ENCODE measurements at regions not wholly inside any gene's neighbourhood (a gene's known extent, or its start where the extent isn't known, plus 50 kb on each side); places are given as distances from the start of the nearest gene placed in this dataset.

DNA sequence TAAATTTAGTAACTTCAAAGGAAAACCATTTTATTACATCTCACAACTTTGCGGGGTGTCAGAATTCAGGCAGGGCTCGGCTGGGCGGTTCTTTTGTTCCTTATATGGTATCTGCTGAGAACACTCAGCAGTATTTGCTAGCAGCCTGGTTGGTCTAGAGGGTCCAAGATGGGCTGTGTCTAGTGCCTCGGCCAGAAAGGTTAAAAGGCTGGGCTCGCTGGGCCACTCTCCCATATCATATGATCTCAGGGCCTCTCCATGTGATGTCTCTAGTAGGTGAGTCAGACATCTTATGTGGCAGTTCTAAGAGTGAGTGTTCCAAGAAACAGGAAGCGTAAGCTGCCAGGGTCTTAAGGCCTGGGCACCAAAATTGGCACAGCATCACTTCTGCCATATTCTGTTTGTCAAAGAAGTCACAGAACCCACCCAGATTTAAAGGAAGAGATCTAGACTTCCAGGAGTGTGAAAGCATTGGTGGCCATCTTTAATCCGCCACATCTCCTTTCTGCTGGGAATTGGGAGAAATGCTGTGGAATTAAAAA, 100.9 kb upstream of the ATP6AP2 start:
- no peak overlapping the region for H3K27ac ChIP-seq (ENCODE audit: extremely low read length, insufficient read depth, low read length)
- intact Hi-C loops (cut with micrococcal nuclease; ENCODE audit: unreplicated experiment) (no loop called here), in situ Hi-C loops (cut with HindIII; ENCODE audit: extremely low pct_ligation_motif_present, low pct_unique_long_range_greater_than_20kb) (loop anchor here (10.0 kb wide), 1 partner anchor 165 kb away; no protein-coding TSS in a partner anchor)
- no peak overlapping the region for H2AFZ ChIP-seq (ENCODE audit: low read length)
- WGBS (ENCODE audit: low lambda C conversion rate): 35% methylated on average over 6 of the region's 7 CpGs
- H3K4me2 ChIP-seq (ENCODE audit: low read depth, low read length): no peak overlapping the region
- no peaks in the 10 kb centered on the region for H3K36me3 ChIP-seq (replicated peaks in 1 of 2; ENCODE audit: control insufficient read depth in 1 of 2, insufficient read depth in 2 of 2, low read length in 2 of 2)
- no peaks in the 10 kb centered on the region for H3K9me3 ChIP-seq (ENCODE audit: low read length)
- TF ChIP-seq ZNF331 (CRISPR knock-in tag; IDR thresholded peaks at IDR 0.05): peak; percentile 65
- no peak for TF ChIP-seq CBX2 (IDR thresholded peaks at IDR 0.05; ENCODE audit: low read depth, low read length)
- TF ChIP-seq CBX2 (CRISPR knock-in tag; IDR thresholded peaks at IDR 0.05; ENCODE audit: low read depth): no peak
- POLR2A ChIA-PET: no interaction called here
- H3K27me3 ChIP-seq (ENCODE audit: control insufficient read depth in 1 of 2, insufficient read depth in 2 of 2, low read length in 2 of 2): no peaks in the 10 kb centered on the region
- H3K4me3 ChIP-seq (replicated peaks in 1 of 3; ENCODE audit: insufficient read depth in 1 of 3, low read depth in 2 of 3, low read length in 3 of 3): no peak overlapping the region
- FAIRE-seq: no peak
- no peak for ATAC-seq
- no peak for DNase-seq (ENCODE audit: low spot score)
- H4K20me1 ChIP-seq (ENCODE audit: insufficient read depth, low read length): no peaks in the 10 kb centered on the region
- no TSS peak for BruUV-seq (replicated peaks)
- H3K9ac ChIP-seq (ENCODE audit: insufficient read depth, low read depth, low read length): no peak overlapping the region
- H3K4me1 ChIP-seq (ENCODE audit: insufficient read depth, low read length): peaks cover 6% of the 10 kb centered on the region
- no peaks in the 10 kb centered on the region for H3K79me2 ChIP-seq (ENCODE audit: insufficient read depth, low read length)
- CTCF ChIA-PET (ENCODE audit: low intra/inter-chr PET ratio, low total read pairs): no interaction called here

DNA sequence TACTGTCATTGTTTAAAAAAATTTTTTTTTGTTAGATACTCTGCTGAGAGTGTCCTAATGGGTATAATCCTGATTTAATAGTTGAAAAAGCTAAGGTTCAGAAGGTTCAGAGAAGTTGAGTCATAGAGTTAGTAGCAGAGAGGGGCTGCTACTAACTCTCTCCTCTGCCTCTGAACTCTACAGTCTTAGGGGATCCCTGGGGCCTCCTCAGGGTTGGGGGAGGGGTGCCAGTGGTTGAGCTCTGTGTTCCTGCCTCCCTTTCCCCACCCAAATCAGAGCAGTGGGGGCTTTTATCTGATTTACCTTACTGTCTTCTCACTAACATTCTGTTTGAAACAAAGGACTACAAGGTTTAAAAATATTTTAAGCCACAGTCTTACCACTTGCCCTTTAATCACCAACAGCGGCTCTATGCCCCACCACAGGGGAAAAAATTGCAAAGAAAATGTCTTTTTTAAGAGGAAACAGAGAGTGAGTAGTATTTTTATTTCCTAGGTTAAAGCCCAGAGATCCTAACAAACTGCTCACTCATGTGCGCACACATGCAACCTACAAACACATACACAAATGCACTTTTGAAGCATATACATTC, 102.2 kb upstream of the ATP6AP2 start:
- no peak overlapping the region for H3K4me2 ChIP-seq (ENCODE audit: low read depth, low read length)
- H3K4me3 ChIP-seq (replicated peaks in 1 of 3; ENCODE audit: insufficient read depth in 1 of 3, low read depth in 2 of 3, low read length in 3 of 3): no peak overlapping the region
- intact Hi-C loops (cut with micrococcal nuclease; ENCODE audit: unreplicated experiment) (no loop called here), in situ Hi-C loops (cut with HindIII; ENCODE audit: extremely low pct_ligation_motif_present, low pct_unique_long_range_greater_than_20kb) (loop anchor here (10.0 kb wide), 1 partner anchor 164 kb away; no protein-coding TSS in a partner anchor)
- H3K36me3 ChIP-seq (replicated peaks in 1 of 2; ENCODE audit: control insufficient read depth in 1 of 2, insufficient read depth in 2 of 2, low read length in 2 of 2): no peaks in the 10 kb centered on the region
- 50% methylated on average over 2 of the region's 2 CpGs for WGBS (ENCODE audit: low lambda C conversion rate)
- POLR2A ChIA-PET: no interaction called here
- no peaks in the 10 kb centered on the region for H3K27me3 ChIP-seq (ENCODE audit: control insufficient read depth in 1 of 2, insufficient read depth in 2 of 2, low read length in 2 of 2)
- ATAC-seq: no peak
- BruUV-seq (replicated peaks): no TSS peak
- H2AFZ ChIP-seq (ENCODE audit: low read length): no peak overlapping the region
- H3K27ac ChIP-seq (ENCODE audit: extremely low read length, insufficient read depth, low read length): no peak overlapping the region
- peaks cover 16% of the 10 kb centered on the region for H3K4me1 ChIP-seq (ENCODE audit: insufficient read depth, low read length)
- H3K9ac ChIP-seq (ENCODE audit: insufficient read depth, low read depth, low read length): no peak overlapping the region
- no peaks in the 10 kb centered on the region for H4K20me1 ChIP-seq (ENCODE audit: insufficient read depth, low read length)
- DNase-seq (ENCODE audit: low spot score): no peak
- TF ChIP-seq SMAD9 (CRISPR knock-in tag; IDR thresholded peaks at IDR 0.05): no peak
- TF ChIP-seq HDAC2 (CRISPR knock-in tag; IDR thresholded peaks at IDR 0.05): no peak
- TF ChIP-seq ZNF772 (CRISPR knock-in tag; IDR thresholded peaks at IDR 0.05): no peak
- no peak for TF ChIP-seq CREB1 (IDR thresholded peaks at IDR 0.05)
- TF ChIP-seq CREB1 (CRISPR knock-in tag; IDR thresholded peaks at IDR 0.05): no peak
- H3K79me2 ChIP-seq (ENCODE audit: insufficient read depth, low read length): no peaks in the 10 kb centered on the region
- CTCF ChIA-PET (ENCODE audit: low intra/inter-chr PET ratio, low total read pairs): no interaction called here
- H3K9me3 ChIP-seq (ENCODE audit: low read length): no peaks in the 10 kb centered on the region
- FAIRE-seq: no peak

Measured in HepG2 (cell line).